ENCODE measurements at regions not wholly inside any gene's neighbourhood (a gene's known extent, or its start where the extent isn't known, plus 50 kb on each side); places are given as distances from the start of the nearest gene placed in this dataset.

DNA sequence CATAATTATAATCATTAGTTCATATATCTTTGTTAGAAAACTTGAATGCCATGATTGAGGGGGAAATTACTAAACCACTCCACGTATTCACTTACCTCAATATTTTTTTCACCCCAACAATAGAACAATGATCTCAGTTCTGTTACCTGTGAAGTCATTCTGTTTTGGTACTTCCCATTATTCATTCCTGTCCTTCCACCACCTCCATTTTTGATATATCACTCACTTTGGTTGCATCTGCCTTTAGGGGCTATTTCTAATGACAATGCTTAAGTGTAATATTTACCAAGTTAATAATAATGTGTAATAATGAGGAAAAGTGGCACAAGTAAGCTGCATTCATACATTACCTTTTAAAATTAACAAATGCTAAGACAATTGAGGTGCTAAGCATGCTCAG is 218.4 kb downstream of the SPATA31D1 start:
- TF ChIP-seq TEAD4 (IDR thresholded peaks at IDR 0.05) (no peak), RAD21 (IDR thresholded peaks at IDR 0.05; ENCODE audit: low read depth) (no peak), YY1 (IDR thresholded peaks at IDR 0.05; ENCODE audit: low read depth) (no peak), CEBPB (IDR thresholded peaks at IDR 0.05) (no peak)

Measured in Ishikawa (cell line).